ENCODE measurements at regions not wholly inside any gene's neighbourhood (a gene's known extent, or its start where the extent isn't known, plus 50 kb on each side); places are given as distances from the start of the nearest gene placed in this dataset.

DNA sequence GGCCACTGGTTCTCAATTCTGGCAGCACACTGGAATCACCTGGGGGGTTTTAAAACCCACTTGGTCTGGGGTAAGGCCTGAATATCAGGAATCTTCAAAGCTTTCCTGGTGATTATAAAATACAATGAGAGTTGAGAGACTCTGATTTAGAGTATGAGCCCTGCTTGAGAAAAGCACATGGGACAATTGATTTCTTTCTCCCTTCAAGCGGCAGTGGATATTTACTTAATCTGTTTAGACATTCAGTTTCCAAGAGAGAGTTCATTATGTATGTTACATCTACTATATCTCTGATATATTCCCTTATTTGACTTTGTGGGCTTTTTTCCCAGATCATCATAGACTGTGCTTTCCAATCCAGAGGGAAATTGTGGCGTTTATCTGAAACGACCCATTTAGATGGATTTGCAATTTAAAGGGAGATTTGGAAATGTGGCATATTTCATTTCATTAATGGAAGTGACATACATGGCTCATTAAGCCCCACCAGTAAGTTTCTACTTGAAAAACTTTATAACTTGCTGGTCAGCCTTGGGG is 171.2 kb upstream of the PFN2 start:
- no peak for TF ChIP-seq ZNF274 (IDR thresholded peaks at IDR 0.05; ENCODE audit: low read depth, low read length)
- no peak for TF ChIP-seq YY1 (IDR thresholded peaks at IDR 0.05; ENCODE audit: insufficient read depth, insufficient read length)
- no peak for TF ChIP-seq SUZ12 (IDR thresholded peaks at IDR 0.05; ENCODE audit: extremely low read depth, insufficient read depth, insufficient read length)

Measured in NT2/D1 (cell line).